ENCODE measurements at regions not wholly inside any gene's neighbourhood (a gene's known extent, or its start where the extent isn't known, plus 50 kb on each side); places are given as distances from the start of the nearest gene placed in this dataset.

GRCh38 chr11:71200761-71201160 is 51.6 kb downstream of the SHANK2 start (continued):
- TF ChIP-seq CHD7 (IDR thresholded peaks at IDR 0.05; ENCODE audit: insufficient replicate concordance, low read length) (no peak), EP300 (IDR thresholded peaks at IDR 0.05; ENCODE audit: borderline replicate concordance in 1 of 2, low read depth in 2 of 2, low read length in 2 of 2) (no peak), BCL11A (IDR thresholded peaks at IDR 0.05; ENCODE audit: low read depth in 2 of 2, low read length in 2 of 2) (no peak), RNF2 (IDR thresholded peaks at IDR 0.05; ENCODE audit: borderline replicate concordance, low read depth, low read length, missing control alignments, poor library complexity, severe bottlenecking) (no peak)

Data from H1 (cell line).